ENCODE measurements at regions not wholly inside any gene's neighbourhood (a gene's known extent, or its start where the extent isn't known, plus 50 kb on each side); places are given as distances from the start of the nearest gene placed in this dataset.

GRCh38 chr20:46811224-46812084 is 83.2 kb upstream of the EYA2 start:
- no peak for DNase-seq

GRCh38 chr20:46814366-46815232 is 80.0 kb upstream of the EYA2 start:
- DNase-seq = peak; percentile 75

GRCh38 chr20:46816097-46816496 is 78.5 kb upstream of the EYA2 start:
- DNase-seq = no peak

GRCh38 chr20:46816886-46817638 is 77.6 kb upstream of the EYA2 start:
- DNase-seq = no peak

- DNase-seq = no peak
Observed at GRCh38 chr20:46820682-46821081, 74.0 kb upstream of the EYA2 start.

GRCh38 chr20:46823271-46823751 is 71.3 kb upstream of the EYA2 start:
- no peak for DNase-seq

GRCh38 chr20:46823753-46824152 is 70.9 kb upstream of the EYA2 start:
- no peak for DNase-seq

GRCh38 chr20:46826343-46826984 is 68.2 kb upstream of the EYA2 start:
- peak; percentile 58 for DNase-seq

- DNase-seq = no peak
Observed at GRCh38 chr20:46827718-46828458, 66.8 kb upstream of the EYA2 start.

- peak; percentile 71 for DNase-seq
Observed at GRCh38 chr20:46828471-46828870, 66.2 kb upstream of the EYA2 start.

GRCh38 chr20:46830886-46831632 is 63.6 kb upstream of the EYA2 start:
- no peak for DNase-seq

- DNase-seq = no peak
Observed at GRCh38 chr20:46831633-46832011, 63.0 kb upstream of the EYA2 start.

GRCh38 chr20:46832555-46832954 is 62.1 kb upstream of the EYA2 start:
- DNase-seq = no peak

GRCh38 chr20:46833360-46833759 is 61.3 kb upstream of the EYA2 start:
- DNase-seq = no peak

- peak; percentile 45 for DNase-seq
Observed at GRCh38 chr20:46835418-46835817, 59.2 kb upstream of the EYA2 start.

GRCh38 chr20:46837083-46837482 is 57.6 kb upstream of the EYA2 start:
- DNase-seq = no peak

- no peak for DNase-seq
Observed at GRCh38 chr20:46838011-46838410, 56.6 kb upstream of the EYA2 start.

- no peak for DNase-seq
Observed at GRCh38 chr20:46840054-46840729, 54.5 kb upstream of the EYA2 start.
